ENCODE measurements at regions not wholly inside any gene's neighbourhood (a gene's known extent, or its start where the extent isn't known, plus 50 kb on each side); places are given as distances from the start of the nearest gene placed in this dataset.

DNA sequence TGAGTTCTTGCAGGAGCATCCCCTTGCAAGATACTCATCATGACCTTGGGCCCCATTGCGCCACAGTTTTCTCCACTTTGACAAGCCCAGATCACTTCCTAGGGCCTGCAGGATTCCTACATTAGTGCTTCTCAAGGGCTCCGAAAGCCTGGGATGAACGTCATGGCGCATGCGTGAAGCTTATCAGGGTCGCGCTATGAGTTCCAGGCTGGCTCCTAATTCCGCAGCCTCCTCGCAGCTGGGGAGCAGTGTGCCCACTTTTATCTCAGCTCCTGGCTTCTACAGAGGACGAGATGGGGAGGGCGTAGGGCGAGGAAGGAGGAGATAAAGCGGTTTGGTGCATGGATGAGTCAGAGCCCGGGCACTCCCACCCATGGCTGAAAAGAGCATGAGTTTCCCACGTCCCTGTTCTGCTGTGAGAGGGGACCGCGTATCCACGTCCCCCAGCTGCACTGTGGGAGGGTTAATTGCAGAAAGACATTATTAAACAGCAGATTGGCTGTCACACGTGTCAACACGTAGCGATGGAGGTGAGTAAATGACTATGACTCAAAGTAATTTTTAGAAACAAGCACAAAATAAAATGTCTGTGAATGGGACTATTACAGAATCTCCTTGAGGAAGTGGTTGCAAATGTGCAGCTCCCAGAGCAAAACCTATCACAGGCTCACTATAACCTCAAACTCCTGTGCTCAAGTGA lies 72.9 kb upstream of the DSP start:
- Mint-ChIP-seq H3K4me1 (ENCODE audit: low read depth, unreplicated experiment) (peaks cover 12% of the 10 kb centered on the region), H3K36me3 (ENCODE audit: insufficient read depth, unreplicated experiment) (no peaks in the 10 kb centered on the region), H3K9me3 (ENCODE audit: low read depth, unreplicated experiment) (no peaks in the 10 kb centered on the region), H3K4me3 (ENCODE audit: low read depth, unreplicated experiment) (peak overlapping the region; percentile 73), H3K27me3 (ENCODE audit: unreplicated experiment) (no peaks in the 10 kb centered on the region), H3K27ac (ENCODE audit: unreplicated experiment) (peak overlapping the region; percentile 55)
- peak; percentile 5 for DNase-seq
- no TSS peak for BruUV-seq (replicated peaks)
- CTCF ChIA-PET = interaction anchor here (0.7 to 1.8 kb wide), 2 partner anchors 11 to 93 kb away, joined by 5 to 8 read pairs; no protein-coding TSS in a partner anchor
- intact Hi-C loops (cut with micrococcal nuclease; ENCODE audit: unreplicated experiment) = loop anchor here (5.0 kb wide), 1 partner anchor 74 kb away; the partner anchor contains the start of gene DSP
- no peak for TF ChIP-seq CTCF (IDR thresholded peaks at IDR 0.05; ENCODE audit: unreplicated experiment)

DNA sequence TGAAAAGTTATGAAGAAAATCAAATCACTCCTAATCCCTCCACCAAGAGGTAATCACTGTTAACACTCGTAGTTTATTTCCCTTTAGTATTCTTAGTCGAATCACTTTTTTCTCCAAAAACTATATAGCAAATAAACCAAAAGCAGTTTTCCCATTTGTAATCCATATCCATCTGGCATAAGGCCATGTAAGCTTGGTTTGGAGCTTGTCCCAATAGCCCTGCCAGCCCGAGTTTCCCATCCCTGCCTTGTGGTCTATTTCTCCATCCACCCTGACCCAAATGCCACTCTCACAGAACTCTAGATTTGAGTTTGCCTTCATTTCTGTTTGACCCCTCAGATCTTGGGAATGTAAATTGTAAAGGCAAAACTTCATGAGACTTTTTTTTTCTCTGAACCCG lies 71.8 kb upstream of the DSP start:
- CTCF ChIA-PET = no interaction called here
- TF ChIP-seq CTCF (IDR thresholded peaks at IDR 0.05; ENCODE audit: unreplicated experiment) = no peak
- H3K4me1 Mint-ChIP-seq (ENCODE audit: low read depth, unreplicated experiment) = peaks cover 12% of the 10 kb centered on the region
- no TSS peak for BruUV-seq (replicated peaks)
- no peak for DNase-seq
- H3K4me3 Mint-ChIP-seq (ENCODE audit: low read depth, unreplicated experiment) = no peak overlapping the region
- H3K27me3 Mint-ChIP-seq (ENCODE audit: unreplicated experiment) = no peaks in the 10 kb centered on the region
- H3K9me3 Mint-ChIP-seq (ENCODE audit: low read depth, unreplicated experiment) = no peaks in the 10 kb centered on the region
- no peaks in the 10 kb centered on the region for H3K36me3 Mint-ChIP-seq (ENCODE audit: insufficient read depth, unreplicated experiment)
- intact Hi-C loops (cut with micrococcal nuclease; ENCODE audit: unreplicated experiment) = loop anchor here (5.0 kb wide), 1 partner anchor 73 kb away; the partner anchor contains the start of gene DSP
- no peak overlapping the region for H3K27ac Mint-ChIP-seq (ENCODE audit: unreplicated experiment)

DNA sequence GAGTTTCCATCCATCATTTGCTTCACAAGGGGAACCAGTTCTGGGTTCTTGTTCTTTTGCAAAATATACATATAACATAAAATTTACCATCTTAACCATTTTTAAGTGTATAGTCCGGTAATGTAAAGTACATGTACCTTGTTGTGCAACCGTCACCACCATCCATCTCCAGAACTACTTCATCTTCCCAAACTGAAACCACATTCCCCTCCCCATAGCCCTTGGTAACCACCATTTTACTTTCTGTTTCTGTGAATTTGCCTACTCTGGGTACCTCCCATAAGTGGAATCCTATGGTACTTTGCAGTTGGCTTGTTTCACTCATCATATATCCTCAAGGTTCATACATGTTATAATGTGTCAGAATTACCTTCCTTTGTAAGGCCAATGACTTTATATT lies 70.3 kb upstream of the DSP start:
- Mint-ChIP-seq H3K4me1 (ENCODE audit: low read depth, unreplicated experiment) (peaks cover 12% of the 10 kb centered on the region), H3K27me3 (ENCODE audit: unreplicated experiment) (no peaks in the 10 kb centered on the region), H3K4me3 (ENCODE audit: low read depth, unreplicated experiment) (no peak overlapping the region), H3K36me3 (ENCODE audit: insufficient read depth, unreplicated experiment) (no peaks in the 10 kb centered on the region), H3K9me3 (ENCODE audit: low read depth, unreplicated experiment) (no peaks in the 10 kb centered on the region), H3K27ac (ENCODE audit: unreplicated experiment) (no peak overlapping the region)
- no peak for TF ChIP-seq CTCF (IDR thresholded peaks at IDR 0.05; ENCODE audit: unreplicated experiment)
- intact Hi-C loops (cut with micrococcal nuclease; ENCODE audit: unreplicated experiment) = no loop called here
- CTCF ChIA-PET = no interaction called here
- no TSS peak for BruUV-seq (replicated peaks)
- no peak for DNase-seq

DNA sequence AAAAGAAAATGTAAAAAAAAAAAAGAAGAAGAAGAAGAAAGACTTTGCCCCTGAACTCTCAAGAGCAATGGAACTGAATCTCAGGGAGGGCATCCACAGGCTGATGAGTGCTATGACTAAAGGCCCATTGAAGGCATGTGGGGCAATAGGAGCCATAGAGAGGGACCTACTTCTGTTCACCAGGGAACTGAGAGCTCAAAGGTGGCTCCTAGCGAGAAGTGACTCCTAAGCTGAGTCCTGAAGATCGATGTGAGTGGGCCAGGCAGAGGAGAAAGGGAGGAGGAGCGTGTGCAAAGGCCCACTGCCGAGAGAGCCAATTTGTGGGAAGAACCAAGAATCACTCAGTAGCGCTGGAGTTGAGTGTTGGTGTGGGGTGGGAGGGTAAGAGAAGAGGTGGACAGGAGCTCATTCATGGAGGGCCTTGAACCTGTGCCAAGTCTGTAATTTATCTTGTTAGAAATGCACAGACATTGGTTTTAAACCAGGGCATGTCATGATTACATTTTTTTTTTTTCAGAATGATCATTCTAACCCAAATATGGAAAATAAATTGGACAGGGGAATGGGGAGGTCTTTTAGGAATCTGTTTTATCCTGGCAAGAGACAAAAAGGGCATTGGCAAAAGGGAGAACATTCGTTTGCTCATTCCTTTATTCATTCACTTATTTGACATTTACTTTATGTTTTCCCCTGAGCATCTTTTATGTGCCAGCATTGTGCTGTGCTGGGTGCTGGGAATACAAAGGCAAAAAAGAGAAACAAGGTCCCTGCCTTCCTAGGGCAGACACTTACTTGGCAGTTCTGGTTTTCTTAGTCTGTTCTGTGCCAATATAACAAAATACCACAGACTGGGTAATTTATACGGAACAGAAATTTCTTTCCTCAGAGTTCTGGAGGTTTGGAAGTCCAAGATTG lies 67.4 kb upstream of the DSP start:
- BruUV-seq (replicated peaks) = no TSS peak
- no peaks in the 10 kb centered on the region for H3K9me3 Mint-ChIP-seq (ENCODE audit: low read depth, unreplicated experiment)
- DNase-seq = no peak
- no peaks in the 10 kb centered on the region for H3K4me1 Mint-ChIP-seq (ENCODE audit: low read depth, unreplicated experiment)
- H3K27me3 Mint-ChIP-seq (ENCODE audit: unreplicated experiment) = no peaks in the 10 kb centered on the region
- CTCF ChIA-PET = no interaction called here
- TF ChIP-seq CTCF (IDR thresholded peaks at IDR 0.05; ENCODE audit: unreplicated experiment) = no peak
- no peak overlapping the region for H3K27ac Mint-ChIP-seq (ENCODE audit: unreplicated experiment)
- no peak overlapping the region for H3K4me3 Mint-ChIP-seq (ENCODE audit: low read depth, unreplicated experiment)
- H3K36me3 Mint-ChIP-seq (ENCODE audit: insufficient read depth, unreplicated experiment) = no peaks in the 10 kb centered on the region
- intact Hi-C loops (cut with micrococcal nuclease; ENCODE audit: unreplicated experiment) = no loop called here
